NCI-H345 (cell line): ENCODE measurements at regions not wholly inside any gene's neighbourhood (a gene's known extent, or its start where the extent isn't known, plus 50 kb on each side); places are given as distances from the start of the nearest gene placed in this dataset.
"Not testable (repeated sequence)": the region's sequence is repeated elsewhere in the genome, so short reads cannot be mapped to it uniquely, and the experiment has no call there.

Experiments used
- DNase-seq: peaks from one replicate; lab custom pipeline; 2025; lab: John Stamatoyannopoulos, UW

- no peak for DNase-seq
Observed at GRCh38 chr11:79661373-79661772, 220.5 kb upstream of the TENM4 start.

GRCh38 chr11:79648766-79649520 lies 208.1 kb upstream of the TENM4 start:
- DNase-seq: no peak

GRCh38 chr11:79637219-79637618 lies 196.4 kb upstream of the TENM4 start:
- no peak for DNase-seq

DNA sequence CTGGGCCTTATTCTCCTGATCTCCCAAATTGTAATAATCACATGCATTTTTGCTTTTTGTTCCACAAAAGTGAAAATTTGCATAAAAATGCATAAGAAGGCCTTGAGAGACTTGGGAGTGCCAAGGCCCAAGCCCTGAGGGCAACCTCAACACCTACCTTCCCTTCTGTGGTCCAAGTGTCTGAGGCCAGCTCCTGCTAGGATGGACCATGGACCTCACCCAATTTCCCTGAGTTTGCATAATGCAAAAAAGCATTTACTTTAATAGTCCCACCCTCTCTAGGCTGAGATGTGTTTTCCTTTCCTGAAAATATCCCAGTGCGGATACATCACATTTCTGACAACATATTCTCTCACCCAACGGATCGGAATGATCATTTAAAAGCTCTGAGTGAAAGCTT lies 194.1 kb upstream of the TENM4 start:
- no peak for DNase-seq

GRCh38 chr11:79627281-79627680 lies 186.5 kb upstream of the TENM4 start:
- DNase-seq: no peak

GRCh38 chr11:79626135-79627075 lies 185.6 kb upstream of the TENM4 start:
- DNase-seq: no peak

DNA sequence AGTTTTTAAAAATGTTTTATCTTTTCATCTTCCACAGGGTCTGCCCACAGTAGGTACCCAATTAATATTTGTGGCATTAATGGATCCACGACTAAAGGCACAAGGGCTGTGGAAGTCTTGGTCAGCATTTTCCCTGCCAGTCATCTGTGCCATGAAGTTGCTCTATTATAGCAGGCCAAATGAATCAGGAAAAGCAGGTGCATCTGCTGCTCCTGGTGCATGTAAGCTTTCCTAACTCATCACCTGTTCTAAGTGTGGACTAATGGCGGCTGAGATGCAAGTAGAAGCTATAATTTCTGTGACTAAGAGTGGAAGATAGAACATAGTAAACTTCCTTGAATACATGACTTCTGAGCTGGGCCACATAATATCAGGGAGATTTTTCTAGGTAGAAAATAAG lies 182.5 kb upstream of the TENM4 start:
- no peak for DNase-seq

DNA sequence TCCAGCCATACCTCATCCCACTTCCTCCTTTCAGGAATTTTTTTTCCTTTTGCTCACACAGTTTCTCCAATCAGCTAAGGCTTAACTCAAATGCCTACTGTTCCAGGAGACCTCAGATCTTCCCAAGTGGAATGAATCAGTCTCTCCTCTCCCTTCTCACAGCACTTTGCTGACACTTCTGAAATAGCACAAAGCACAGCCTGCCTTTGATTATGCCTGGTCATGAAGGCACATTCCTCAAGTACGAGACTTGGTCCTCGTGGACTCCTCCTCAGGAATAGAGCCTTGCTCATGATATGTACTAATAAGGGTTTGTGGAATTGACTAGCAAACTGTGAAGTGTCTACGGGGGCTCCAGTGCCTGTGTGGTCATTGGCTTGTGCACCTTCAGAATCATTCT lies 176.7 kb upstream of the TENM4 start:
- DNase-seq: no peak

DNA sequence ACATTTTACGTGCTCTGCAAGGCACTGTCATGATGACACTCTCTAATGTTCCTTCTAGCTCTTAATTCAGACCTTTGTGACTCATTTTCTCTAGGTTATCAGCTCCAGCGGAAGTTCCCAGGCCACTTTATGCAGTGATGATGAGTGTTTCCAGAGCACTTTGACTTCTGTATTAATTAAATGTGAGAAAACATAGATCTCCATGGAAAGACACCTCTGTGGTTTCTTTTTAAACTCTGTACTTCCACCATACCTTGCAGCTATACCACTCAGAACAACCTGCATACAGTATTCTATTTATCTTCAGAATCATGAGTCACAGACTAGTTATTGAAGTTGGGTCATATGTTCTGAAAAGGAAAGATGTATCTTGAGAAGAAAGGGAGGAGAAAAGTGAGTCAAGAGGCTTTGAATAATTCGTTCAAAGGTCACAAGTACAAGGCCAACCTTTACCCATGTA lies 175.6 kb upstream of the TENM4 start:
- DNase-seq: no peak

GRCh38 chr11:79615425-79615824 lies 174.6 kb upstream of the TENM4 start:
- DNase-seq: no peak

DNA sequence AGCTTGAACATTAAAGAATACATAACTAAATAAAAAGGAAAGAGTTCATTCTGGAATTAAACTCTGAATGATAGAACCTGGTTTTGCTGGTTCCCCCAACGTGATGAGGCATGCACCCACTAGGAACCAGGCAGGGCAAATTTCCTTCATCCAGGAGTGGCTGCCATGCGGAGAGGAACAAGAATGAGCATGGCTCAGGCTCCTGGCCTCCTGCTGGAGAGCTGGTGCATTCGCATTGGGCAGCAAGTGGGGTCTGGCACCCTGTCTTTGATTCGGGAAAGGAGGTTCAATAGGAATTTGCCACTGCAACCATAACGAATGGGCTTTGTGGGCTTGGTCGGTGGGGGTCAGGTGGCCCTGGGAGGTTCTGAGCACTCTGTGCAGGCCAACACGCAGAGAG lies 169.8 kb upstream of the TENM4 start:
- no peak for DNase-seq

DNA sequence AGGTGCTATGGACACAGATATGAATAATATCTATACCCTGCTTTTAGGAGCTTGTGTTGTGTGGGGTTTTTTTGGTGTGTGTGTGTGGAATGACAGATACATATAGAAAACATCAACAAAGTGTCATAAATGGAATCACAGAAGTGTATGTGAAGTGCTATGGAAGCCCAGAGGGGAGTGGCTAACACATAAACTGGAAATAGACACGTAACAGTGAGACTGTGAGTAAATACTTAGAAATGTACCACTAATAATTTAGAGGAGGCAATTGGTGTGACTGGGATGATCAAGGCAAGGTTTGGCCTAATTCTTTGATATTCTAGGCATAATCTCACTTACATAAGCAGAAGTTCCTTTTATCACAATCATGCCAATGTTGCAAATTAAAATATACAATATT lies 169.3 kb upstream of the TENM4 start:
- DNase-seq: no peak

GRCh38 chr11:79609511-79609910 lies 168.7 kb upstream of the TENM4 start:
- no peak for DNase-seq

- not testable (repeated sequence) for DNase-seq
Observed at GRCh38 chr11:79606461-79606860, 165.6 kb upstream of the TENM4 start.

DNA sequence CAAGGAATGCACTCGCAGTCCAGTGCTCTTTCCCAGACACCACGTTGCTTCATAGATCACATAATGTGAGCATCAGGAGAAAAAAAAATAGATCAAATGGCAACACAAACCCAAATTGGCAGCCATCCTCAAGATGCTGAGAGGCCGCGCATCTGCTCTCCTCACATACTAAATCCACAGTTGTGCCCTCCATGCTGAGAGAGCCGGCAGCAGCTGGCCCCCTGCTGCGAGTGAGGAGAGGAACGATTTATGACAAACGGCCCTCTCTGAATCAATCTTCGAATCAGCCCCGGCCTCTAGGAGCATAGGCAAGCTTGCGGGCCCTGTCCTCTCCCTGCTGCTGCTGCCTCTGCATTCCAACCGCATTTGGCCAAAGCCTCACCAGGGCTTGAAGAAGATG lies 159.9 kb upstream of the TENM4 start:
- peak; percentile 18 for DNase-seq

GRCh38 chr11:79594834-79595233 lies 154.0 kb upstream of the TENM4 start:
- DNase-seq: no peak

- DNase-seq: no peak
Observed at GRCh38 chr11:79592824-79593223, 152.0 kb upstream of the TENM4 start.

DNA sequence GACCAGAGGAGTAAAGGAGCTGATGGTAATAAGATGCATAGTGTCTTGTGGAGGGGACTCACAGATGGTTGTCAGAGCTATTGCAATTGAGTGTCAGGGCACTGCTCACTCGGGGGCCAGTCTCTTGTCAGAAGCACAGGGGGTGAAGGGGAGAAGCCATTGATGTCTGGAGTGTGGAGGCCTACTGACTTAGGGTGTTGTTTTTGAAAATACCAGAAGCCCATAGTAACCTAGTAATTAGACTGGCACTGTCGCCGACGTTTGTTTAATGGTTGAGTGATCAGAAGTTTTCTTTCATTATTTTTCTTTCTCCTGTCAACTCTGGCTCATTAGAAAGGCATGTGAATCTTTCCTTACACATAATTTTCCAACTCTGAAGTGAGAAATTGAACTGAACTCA lies 151.6 kb upstream of the TENM4 start:
- no peak for DNase-seq

DNA sequence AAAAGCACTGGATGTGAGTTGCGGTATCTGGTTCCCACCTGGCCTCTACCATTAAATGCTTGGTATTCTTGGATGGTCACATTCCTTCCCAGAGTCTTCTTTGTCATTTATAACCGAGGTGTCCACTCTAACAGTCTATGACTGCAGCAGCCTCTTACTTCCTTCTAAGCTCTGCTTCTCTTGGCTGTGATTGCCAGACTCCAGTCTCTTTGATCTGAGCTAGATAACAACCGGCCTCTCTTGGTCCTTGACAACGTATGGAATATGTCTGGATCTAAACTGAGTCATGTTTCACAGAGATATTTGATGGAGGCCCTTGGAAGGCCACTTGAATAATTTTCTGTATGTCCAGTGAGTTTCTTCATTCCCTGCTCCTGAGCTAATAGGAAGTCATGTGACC lies 141.6 kb upstream of the TENM4 start:
- no peak for DNase-seq

GRCh38 chr11:79579063-79579462 lies 138.2 kb upstream of the TENM4 start:
- no peak for DNase-seq

GRCh38 chr11:79578116-79578515 lies 137.3 kb upstream of the TENM4 start:
- DNase-seq: no peak

GRCh38 chr11:79575701-79576100 lies 134.9 kb upstream of the TENM4 start:
- DNase-seq: no peak

GRCh38 chr11:79570104-79570503 lies 129.3 kb upstream of the TENM4 start:
- DNase-seq: no peak
